Fibroblast of villous mesenchyme (primary cell): ENCODE measurements at regions not wholly inside any gene's neighbourhood (a gene's known extent, or its start where the extent isn't known, plus 50 kb on each side); places are given as distances from the start of the nearest gene placed in this dataset.
"Not testable (repeated sequence)": the region's sequence is repeated elsewhere in the genome, so short reads cannot be mapped to it uniquely, and the experiment has no call there.

Experiments
- DNase-seq: peaks from one replicate; pipeline ENCODE4 v3.0.0-alpha.2; 2010; ENCODE audit warnings: low read depth
- H3K4me3 ChIP-seq: 2 replicates; pipeline ENCODE4 v1.5.1; 2011; ENCODE audit warnings: low read depth, mild to moderate bottlenecking, low read length
- CTCF ChIP-seq: IDR thresholded peaks from 2 replicates; pipeline ENCODE4 v1.5.1; 2012; ENCODE audit warnings: low read depth, mild to moderate bottlenecking, low read length; ENCODE audit not compliant: insufficient read depth

- H3K4me3 ChIP-seq, result no peak overlapping the region
- TF ChIP-seq CTCF, result no peak
- no peak for DNase-seq
Measured at GRCh38 chr3:101913168-101913567, 63.9 kb downstream of the NFKBIZ start.

GRCh38 chr3:101917761-101918160 lies 68.4 kb downstream of the NFKBIZ start:
- DNase-seq, H3K4me3 ChIP-seq: not testable (repeated sequence)

GRCh38 chr3:101922151-101922725 lies 72.9 kb downstream of the NFKBIZ start:
- H3K4me3 ChIP-seq, DNase-seq: not testable (repeated sequence)

- not testable (repeated sequence) for H3K4me3 ChIP-seq, DNase-seq
Measured at GRCh38 chr3:101924621-101925020, 75.3 kb downstream of the NFKBIZ start.

DNA sequence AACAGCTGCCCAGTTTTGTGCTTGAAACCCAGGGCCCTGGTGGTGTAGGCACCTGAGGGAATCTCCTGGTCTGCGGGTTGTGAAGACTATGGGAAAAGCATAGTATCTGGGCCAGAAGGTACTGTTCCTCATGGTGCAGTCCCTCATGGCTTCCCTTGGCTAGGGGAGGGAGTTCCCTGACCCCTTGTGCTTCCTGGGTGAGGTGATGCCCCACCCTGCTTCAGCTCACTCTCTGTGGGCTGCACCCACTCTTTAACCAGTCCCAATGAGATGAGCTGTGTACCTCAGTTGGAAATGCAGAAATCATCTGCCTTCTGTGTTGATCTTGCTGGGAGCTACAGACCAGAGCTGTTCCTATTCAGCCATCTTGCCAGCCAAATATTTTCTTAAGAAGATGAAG lies 75.8 kb downstream of the NFKBIZ start:
- not testable (repeated sequence) for DNase-seq

DNA sequence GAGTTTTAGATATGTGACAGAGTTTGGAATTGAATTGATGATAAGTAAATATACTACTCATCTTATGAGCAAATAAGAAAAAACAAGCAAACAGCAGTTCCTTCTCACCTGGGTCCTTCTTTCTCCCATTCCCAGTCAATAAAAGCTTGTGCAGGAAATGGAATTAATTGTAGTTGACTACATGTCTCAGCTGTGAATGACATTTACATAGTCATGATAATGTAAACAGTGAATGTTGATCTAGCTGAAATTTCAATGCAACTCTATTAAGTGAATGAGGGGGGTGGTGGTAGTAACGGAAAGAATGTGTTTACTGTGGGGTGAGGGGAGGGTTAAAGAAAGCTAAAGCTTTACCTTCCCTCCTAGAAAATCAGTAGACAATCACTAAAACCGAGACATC lies 76.2 kb downstream of the NFKBIZ start:
- TF ChIP-seq CTCF, result no peak
- H3K4me3 ChIP-seq, result no peak overlapping the region
- DNase-seq, result no peak

More for the DNA sequence above, 75.8 kb downstream of the NFKBIZ start:
- H3K4me3 ChIP-seq, result not testable (repeated sequence)

DNA sequence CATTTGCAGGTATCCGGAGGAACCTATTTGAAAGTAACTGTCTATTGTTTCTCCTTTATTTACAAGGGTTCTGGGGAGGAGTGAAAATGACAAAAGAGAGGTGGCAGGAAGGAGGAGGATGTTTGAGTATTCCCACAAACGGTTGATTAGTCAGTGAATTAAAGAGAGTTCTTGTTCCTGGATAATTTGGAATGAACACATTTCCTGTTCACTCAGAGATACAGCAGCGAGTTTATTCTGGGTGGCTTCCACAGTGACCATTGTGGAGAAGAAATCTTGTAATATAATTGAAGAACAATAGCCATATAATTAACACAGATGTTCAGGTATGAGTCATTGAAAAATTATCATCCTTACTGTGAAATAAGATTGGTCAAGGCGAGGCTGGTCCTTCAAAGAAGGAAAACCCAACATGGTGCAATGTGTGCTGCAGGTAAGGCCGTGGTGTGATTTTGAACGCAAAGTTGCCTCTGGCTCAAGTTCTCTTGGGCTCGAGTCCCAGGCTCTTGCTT lies 77.3 kb downstream of the NFKBIZ start:
- no peak for DNase-seq
- no peak for TF ChIP-seq CTCF

GRCh38 chr3:101928890-101929289 lies 79.6 kb downstream of the NFKBIZ start:
- DNase-seq, result no peak
- no peak for TF ChIP-seq CTCF
- H3K4me3 ChIP-seq, result no peak overlapping the region

More for the DNA sequence above, 77.3 kb downstream of the NFKBIZ start:
- no peak overlapping the region for H3K4me3 ChIP-seq

DNA sequence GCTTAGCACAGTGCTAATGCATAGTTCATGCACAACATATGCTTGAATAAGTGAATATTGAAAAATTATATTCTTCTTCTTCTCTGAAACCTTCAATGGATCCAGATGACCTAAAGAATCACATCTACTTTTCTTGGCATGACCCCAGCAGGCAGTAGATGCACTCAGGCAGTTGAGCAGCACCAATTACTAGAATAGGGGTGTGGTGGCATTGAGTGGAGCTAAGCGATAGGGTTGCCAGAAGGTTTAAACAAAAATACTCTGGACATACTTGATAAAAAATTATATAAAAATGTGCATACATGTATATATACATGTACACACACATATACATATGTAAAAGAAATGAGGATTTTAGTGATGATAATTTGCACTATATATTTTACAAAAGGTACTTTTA lies 81.8 kb downstream of the NFKBIZ start:
- H3K4me3 ChIP-seq, result no peak overlapping the region
- no peak for DNase-seq
- TF ChIP-seq CTCF, result no peak
